GM04503 (cell line): ENCODE measurements at regions not wholly inside any gene's neighbourhood (a gene's known extent, or its start where the extent isn't known, plus 50 kb on each side); places are given as distances from the start of the nearest gene placed in this dataset.

Experiments
- DNase-seq: peaks from one replicate; pipeline ENCODE4 v3.0.0-alpha.2; 2012; ENCODE audit warnings: low read depth

DNA sequence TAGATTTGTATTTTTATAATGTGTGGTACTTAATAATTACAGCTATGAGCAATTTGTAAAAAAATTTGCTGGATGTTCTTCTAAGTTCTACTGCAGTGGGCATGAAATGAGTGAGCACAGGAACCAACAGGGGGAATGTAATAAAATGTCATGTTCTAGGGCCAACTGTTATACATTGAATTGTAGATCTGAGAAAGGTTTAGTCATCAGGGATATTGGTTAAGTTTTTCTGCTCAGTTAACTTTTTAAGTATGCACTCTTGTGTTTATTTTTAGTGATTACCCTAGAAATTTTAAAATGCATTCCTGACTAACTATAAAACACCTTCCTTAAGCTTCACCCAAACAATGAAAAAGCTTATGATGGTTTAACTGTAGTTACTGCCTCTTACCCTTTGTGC lies 101.8 kb downstream of the CAND1 start:
- DNase-seq, result no peak

DNA sequence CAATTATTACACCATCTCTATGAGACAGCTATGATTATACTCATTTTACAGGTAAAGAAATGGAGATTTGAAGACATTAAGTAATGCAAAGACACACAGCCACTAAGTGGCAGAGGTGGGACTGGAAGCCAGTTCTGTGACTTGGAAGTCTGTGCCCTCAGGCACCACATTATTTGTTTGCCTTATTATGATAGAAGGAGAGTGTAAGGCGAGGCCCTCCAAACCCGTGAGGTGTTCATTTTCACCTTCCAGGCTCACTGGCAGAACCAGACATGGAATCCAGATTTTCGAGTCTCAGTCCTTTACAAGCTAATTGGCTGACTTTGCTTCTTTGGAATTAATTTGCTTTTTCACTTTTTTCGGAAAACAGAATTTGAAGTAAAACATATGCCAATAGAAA lies 107.9 kb downstream of the CAND1 start:
- no peak for DNase-seq

DNA sequence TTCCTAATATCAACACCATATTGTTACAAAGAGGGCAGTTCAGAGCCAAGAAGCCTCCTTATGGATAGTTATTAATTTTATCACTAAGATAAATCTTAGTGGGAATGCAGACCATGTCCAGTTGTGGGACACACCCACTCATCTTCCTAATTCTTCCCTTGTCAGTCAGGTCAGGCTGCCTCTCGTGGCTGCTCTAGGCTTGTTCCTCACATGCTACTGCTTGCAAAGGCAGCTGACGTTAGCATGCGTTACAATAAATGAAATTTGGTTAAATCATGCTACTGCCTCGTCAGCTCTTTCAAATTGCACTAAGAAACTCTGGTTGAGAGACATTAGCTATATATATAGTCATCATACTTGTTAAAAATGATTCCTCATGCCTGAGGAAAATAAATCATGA lies 108.4 kb downstream of the CAND1 start:
- no peak for DNase-seq

DNA sequence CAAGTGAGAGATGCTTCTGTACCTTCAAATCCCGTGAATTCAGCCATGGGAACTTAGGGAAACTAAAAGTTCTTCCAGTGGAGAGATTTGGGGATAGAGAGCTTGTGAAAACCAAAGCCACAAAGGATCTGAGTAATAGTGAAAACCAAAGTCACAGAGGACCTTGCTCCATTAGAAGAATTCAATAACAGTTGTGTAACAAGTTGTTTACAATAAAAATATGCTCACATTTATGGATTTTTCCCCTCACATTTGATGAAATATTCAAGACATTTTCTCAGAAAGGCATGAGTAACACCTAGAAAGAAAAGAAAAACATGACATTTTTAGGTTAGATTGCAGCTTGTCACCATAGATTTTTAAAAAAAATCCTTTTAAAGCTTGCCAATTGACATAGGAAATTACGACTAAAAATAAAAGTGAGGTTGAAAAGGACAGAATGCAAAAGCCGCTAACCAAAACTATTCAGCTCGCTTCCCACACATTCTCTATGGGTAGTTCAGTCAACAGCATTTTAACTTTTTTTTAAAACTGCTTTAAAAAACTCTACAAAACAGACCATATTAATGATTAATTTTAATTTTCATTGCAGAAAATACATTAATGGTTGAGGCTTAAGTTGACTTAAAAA lies 113.2 kb downstream of the CAND1 start:
- DNase-seq, result peak; percentile 68

DNA sequence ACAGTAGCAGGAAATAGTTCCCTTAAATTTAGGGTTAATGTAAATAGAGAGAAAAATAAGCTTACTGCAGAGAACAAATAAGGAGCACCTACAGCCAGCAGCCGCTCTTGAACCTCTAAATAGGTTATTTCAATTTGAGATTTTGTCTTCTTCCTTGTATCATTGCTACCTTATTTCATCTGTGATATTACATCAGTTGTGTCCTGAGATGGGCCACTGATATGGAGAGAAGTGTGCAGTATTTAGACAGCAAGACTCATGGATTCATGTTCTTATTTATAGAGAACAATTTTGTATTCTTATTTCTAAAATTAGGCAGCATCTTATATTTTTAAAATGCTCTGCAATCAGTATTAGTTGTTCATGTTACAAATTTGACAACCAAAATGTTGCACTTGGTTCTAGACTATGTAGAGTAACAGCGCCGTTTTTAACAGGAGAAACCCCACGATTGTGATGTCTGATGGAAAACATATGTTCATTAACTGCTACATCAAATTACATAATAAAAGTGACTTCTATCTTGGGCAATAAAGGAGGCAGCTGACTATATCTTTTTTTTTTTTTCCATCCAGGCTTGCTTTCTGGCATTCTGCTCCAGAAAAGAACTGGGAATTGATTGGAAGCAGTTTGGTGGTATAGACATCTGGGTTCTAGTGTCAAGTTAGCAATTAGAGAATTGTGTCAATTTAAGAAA lies 117.9 kb downstream of the CAND1 start:
- no peak for DNase-seq

DNA sequence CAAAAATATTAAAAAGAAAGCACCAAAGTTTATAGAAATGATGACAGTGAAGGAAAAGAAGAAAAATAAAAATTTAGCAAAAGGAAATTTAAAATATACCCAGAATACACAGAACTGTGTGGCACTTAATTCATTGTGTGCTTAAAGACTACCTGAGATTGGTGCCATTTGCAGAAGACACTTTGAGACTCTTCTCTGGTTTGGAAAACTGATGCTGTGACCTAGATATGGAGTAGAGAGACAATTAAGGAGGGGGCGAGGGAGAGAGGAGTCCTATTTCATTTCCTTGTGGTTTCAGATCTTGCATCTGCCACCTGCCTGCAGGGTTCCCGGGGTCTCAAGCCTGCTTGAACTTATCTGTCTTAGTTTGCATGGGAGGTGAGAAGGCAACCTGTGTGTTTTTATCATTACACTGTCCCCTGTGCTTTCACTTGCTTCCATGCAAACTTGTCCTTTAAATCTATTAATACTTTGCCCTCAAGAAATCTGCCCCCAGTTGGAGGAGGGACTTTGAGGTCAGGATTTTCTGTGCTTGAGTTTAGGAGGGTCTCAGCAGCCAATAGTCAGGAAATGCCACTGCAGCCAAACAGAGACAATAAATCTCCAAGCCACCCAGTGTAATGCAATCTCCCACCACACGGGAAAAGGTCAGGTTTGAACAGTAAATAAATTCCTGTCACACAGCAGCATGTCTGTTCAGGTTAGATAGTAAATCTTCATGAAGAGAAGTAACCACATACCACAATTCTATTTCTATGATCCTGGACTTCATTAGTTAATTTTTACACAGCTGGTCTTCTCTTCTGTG lies 119.4 kb downstream of the CAND1 start:
- DNase-seq, result no peak

- no peak for DNase-seq
These were observed 121.1 kb downstream of the CAND1 start for GRCh38 chr12:67390273-67390672.

DNA sequence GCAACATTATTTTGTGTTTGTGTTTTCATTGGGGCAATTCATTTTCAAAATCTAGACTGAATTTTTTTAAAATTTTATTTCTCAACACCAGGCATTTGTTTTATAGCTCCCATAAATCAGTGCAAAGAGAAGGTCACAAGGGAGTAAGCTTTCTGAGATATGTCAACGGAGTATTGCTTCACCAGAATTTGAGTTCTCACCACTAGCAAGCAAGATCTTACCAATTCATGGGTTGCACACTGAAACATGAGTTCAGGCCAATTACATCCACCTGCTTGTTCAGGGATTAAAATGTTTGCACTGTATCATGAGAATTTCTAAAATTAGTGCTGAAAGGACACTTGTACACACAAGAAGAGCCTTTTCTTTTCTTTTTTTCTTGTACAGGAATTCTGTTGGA lies 121.9 kb downstream of the CAND1 start:
- DNase-seq, result no peak

DNA sequence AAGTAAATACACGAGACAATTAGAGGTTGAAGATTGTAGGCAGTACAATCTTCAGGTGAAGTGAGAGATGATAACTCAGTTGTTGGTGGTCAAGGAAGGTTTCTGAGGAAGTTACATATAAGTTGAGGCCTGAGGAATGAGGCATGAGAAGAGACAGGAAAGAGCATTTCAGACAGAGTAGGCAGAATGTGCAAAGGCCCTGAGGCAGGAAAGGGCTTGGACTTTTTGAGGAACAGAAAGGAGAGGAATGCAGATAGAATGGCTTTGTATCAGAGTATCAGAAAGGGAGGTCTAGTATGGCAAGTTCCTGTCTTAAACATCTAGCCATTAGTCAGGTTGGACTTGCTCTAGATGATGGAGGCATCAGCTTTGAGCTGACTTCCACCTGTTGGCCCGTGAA lies 122.5 kb downstream of the CAND1 start:
- no peak for DNase-seq

DNA sequence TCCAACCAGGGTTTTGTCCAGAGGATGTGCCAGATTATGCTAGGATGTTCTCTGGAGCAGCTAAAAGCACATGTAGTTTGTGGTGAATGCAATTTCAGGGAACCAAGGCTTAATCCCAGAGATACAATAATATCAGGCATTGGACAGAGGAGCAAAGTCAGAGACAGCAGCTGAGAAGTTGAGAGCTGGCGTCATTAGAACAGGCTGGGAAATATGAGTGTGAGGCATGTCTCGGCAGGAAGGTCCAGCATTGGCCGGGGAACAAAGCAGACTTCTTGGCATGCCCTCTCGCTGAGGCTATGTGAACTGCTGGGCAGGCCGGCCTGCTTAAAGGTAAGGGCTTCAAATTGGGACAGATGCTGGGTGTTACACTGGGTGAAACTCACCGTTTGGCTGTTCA lies 125.4 kb downstream of the CAND1 start:
- DNase-seq, result no peak

DNA sequence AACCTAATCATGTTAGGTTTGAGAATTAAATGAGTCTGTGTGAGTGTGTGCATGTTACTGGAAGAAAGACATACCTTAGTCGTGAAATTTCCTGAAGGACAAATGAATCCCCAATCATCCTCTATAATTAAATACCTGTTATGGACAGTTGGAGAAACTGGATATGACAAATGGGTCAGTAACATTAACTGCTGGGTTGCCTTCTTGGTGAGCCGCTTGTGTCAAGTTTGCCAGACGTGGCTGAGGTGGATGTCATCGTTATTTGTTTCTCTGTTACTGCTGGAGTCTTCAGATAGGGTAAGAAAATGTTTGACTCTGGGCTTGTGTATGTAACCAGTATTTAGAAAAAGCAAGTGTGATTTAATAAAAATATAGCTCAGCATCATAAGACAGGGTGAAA lies 131.6 kb downstream of the CAND1 start:
- DNase-seq, result no peak

DNA sequence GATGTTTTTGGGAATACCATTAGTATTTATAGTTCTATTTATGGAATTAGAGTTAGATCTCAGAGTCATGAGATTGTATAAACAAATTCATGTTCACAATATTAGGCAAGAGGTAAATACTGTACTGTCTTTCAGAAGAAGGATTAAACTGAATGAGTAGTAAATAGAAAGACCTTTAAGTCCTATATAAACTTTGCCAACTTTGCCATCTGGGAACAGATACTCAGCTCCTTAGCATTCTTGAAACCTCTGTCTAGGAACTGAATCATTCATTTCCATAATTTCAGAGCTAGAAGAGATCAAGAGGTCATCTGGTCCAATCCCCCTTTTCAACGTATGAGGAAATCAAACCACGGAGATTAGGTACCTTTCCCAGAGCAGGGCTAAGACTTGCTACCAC lies 141.1 kb downstream of the CAND1 start:
- DNase-seq, result no peak

GRCh38 chr12:67410667-67411067 lies 141.5 kb downstream of the CAND1 start:
- no peak for DNase-seq

- no peak for DNase-seq
These were observed 142.4 kb downstream of the CAND1 start for GRCh38 chr12:67411562-67411961.

- DNase-seq, result no peak
These were observed 144.4 kb downstream of the CAND1 start for GRCh38 chr12:67413577-67413976.

DNA sequence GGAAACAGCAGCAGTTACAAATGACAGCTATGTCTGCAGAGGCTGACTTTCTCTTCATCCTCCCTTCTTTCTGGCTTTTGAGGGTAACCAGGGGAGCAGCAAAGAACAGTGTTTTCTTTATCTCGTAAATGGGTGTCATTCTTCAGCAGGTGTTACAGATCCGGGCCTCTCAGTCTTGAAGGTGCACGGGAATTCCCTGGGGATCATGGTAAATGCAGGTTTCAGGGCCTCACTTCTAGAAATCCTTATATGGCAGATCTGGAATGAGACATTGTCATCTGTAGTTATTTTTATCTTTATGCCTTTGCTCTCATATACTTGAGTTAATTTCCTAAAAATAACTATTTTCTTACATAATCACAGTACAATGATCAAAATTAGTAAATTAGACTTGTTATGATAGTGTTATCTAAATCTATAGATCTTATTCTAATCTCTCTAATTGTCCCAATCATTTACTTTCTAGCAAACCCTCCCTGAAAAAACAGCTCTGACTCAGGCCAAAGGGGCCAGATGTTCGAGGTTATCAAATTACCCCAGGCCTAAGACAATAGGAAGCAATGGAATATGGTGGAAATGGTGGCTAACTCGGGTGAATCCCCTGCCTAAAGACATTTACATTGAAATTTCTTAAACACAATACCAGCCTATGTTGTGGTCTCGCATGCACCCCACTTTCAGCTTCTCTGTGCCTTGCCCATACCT lies 145.0 kb downstream of the CAND1 start:
- no peak for DNase-seq

GRCh38 chr12:67415473-67415872 lies 146.3 kb downstream of the CAND1 start:
- DNase-seq, result peak; percentile 38

DNA sequence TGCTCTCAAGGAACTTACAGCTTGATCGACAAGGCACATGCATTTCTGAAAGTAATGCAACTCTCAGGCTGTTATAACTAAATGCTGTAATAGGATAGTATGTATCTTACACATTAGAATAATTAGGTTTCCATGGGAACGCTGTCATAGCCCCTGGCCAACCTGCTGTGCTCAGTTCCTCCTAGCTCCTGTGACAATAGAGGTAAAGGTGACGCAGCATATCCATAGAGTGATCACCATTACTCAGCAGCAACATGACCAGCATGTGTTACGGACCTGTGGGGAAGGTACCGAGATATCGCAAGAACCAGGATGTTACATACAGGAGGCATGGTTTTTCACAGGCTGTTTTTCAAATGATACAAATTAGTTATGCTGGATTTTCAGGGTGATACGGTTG lies 150.7 kb downstream of the CAND1 start:
- DNase-seq, result no peak

- DNase-seq, result no peak
These were observed 151.3 kb downstream of the CAND1 start for GRCh38 chr12:67420506-67420905.

- no peak for DNase-seq
These were observed 152.9 kb downstream of the CAND1 start for GRCh38 chr12:67422081-67422480.

DNA sequence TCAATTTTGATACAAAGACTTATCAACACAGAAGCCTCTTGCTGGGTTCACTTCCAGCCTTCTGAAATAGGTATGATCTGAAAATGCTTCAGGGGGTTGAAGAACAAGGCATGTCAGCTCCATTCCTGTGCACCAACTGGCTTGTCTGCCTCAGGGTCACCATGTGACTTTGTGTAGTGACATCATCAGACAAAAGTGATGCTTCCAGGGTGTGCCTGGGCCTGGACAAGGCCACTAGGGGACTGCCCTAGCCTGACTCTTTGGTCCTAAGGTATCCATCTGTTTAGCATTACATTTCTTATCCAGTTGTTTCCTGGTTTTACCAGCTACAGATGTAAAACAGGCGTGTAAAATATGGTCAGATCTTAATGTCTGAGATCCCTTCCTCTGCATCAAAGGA lies 155.6 kb downstream of the CAND1 start:
- DNase-seq, result no peak

DNA sequence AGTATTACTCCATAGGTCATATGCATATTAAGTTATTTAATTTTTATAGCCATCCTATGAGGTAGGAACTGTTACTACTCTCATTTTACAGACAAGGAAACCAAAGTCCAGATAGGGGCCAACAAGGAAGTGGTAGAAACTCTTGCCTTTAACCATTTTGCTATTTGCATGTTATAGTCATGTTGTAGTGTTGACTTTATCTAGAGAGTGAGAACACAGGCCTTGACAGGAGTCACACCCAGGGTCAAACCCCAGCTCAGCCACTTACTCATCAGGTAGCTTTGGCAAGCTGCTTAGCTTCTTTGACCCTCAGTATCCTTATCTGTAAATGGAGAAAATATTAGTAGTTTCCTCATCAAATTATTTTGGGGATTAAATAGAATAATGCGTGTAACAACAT lies 156.2 kb downstream of the CAND1 start:
- DNase-seq, result no peak

- DNase-seq, result no peak
These were observed 156.9 kb downstream of the CAND1 start for GRCh38 chr12:67426067-67426466.
